PC-9 (cell line): ENCODE measurements at regions not wholly inside any gene's neighbourhood (a gene's known extent, or its start where the extent isn't known, plus 50 kb on each side); places are given as distances from the start of the nearest gene placed in this dataset.

Experiments
- EZH2 ChIP-seq: fragments of 200-600 bp; sonication (generic); IDR thresholded peaks from 2 replicates; pipeline ENCODE4 v1.8.0; 2017; ENCODE audit warnings: antibody characterized with exemption, low read depth
- TF ChIP-seq, protein P1 (sequence below): fragments of 200-600 bp; sonication (generic); conservative IDR thresholded peaks from 2 replicates; pipeline ENCODE4 v1.6.1; 2017; ENCODE audit warnings: mixed run types, antibody characterized with exemption, mild to moderate bottlenecking, moderate library complexity

DNA sequence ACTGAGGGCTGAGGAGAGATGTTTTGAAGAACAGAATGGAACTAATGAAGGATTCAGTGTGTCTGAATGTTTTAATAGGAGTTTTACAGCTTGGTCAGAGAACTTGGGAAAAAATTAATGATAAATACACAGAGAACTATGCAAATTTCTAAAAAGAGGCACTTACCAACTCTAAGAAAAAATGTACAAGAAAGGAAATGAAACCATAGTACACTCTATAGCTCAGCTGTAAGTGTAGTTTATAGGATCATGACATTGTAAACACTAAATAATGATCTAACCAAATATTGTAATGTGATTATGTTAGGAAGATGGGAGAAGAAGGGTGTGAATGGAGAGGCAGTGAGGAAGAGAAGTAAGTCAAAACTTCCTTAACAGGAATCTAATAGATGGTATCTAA is 205.2 kb downstream of the SEC61B start:
- TF ChIP-seq, protein P1, sequence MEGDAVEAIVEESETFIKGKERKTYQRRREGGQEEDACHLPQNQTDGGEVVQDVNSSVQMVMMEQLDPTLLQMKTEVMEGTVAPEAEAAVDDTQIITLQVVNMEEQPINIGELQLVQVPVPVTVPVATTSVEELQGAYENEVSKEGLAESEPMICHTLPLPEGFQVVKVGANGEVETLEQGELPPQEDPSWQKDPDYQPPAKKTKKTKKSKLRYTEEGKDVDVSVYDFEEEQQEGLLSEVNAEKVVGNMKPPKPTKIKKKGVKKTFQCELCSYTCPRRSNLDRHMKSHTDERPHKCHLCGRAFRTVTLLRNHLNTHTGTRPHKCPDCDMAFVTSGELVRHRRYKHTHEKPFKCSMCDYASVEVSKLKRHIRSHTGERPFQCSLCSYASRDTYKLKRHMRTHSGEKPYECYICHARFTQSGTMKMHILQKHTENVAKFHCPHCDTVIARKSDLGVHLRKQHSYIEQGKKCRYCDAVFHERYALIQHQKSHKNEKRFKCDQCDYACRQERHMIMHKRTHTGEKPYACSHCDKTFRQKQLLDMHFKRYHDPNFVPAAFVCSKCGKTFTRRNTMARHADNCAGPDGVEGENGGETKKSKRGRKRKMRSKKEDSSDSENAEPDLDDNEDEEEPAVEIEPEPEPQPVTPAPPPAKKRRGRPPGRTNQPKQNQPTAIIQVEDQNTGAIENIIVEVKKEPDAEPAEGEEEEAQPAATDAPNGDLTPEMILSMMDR, result no peak
- no peak for TF ChIP-seq EZH2
